ENCODE measurements at regions not wholly inside any gene's neighbourhood (a gene's known extent, or its start where the extent isn't known, plus 50 kb on each side); places are given as distances from the start of the nearest gene placed in this dataset.
"Not testable (repeated sequence)": the region's sequence is repeated elsewhere in the genome, so short reads cannot be mapped to it uniquely, and the experiment has no call there.

- DNase-seq: no peak
These were observed 73.4 kb upstream of the ZNF469 start for GRCh38 chr16:88309174-88309907.

DNA sequence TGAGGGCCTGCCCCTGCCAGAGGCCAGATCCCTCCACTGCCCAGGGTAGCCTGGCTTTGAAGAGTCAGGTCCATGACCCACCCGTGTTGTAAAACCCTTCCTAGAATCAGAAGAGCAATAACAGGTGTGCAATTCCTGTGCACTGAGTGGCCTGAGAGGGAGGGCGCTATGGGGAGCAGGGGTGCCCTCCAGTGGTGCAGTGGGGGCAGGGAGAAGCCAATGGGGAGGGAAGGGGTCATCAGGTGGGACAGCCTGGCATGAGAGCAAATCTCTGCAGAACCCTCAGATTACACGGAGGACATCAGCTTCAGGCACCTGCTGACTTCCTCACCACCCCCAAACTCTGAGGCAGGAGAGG, 72.9 kb upstream of the ZNF469 start:
- DNase-seq: no peak

DNA sequence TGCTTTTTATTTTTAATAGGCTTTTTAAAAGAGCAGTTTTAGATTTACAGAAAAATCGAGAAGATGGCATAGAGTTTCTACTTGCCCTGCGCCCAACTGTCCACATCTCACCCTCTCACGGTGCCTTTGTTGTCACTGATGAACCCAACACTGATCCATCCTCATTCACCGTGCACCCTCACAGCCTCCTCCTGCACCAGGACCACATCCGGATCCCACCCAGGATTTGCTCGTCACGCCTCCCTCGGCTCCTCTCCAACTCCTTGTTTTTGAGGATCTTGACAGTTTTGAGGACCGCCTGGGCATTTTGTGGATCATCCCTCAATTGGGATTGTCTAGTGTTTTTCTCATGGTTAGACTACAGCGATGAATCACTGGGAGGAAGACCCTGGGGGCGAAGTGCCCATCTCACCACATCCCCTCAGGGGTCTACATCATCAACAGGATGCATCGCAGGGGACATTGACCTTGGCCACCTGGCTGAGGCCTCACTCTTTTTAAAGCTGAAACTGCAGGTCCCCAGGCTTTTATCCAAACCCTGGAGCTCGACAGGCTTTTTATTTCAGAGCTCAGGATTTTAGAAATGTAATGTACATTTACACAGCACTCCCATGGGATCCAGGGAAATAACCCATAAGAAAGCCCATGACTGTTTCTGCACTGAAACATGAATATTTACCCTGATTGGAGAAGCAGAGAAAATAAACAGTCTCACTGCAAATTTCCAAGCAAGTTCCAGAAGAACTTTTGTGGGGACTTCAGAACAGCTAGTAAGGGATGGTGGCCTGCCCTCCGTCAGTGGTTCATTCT, 71.8 kb upstream of the ZNF469 start:
- DNase-seq: no peak

DNA sequence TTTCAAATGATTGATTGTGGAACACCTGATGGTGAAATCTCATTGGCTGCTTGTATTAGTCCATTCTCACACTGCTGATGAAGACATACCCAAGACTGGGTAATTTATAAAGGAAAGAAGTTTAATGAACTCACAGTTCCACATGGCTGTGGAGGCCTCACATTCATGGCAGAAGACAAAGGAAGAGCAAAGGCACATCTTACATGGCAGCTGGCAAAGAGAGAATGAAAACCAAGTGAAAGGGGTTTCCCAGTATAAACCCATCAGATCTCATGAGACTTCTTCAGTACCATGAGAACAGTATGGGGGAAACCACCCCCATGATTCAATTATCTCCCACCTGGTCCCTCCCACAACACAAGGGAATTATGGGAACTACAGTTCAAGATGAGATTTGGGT, 70.9 kb upstream of the ZNF469 start:
- not testable (repeated sequence) for DNase-seq

GRCh38 chr16:88312732-88313131, 70.0 kb upstream of the ZNF469 start:
- DNase-seq: no peak

GRCh38 chr16:88314991-88315542, 67.7 kb upstream of the ZNF469 start:
- DNase-seq: no peak

DNA sequence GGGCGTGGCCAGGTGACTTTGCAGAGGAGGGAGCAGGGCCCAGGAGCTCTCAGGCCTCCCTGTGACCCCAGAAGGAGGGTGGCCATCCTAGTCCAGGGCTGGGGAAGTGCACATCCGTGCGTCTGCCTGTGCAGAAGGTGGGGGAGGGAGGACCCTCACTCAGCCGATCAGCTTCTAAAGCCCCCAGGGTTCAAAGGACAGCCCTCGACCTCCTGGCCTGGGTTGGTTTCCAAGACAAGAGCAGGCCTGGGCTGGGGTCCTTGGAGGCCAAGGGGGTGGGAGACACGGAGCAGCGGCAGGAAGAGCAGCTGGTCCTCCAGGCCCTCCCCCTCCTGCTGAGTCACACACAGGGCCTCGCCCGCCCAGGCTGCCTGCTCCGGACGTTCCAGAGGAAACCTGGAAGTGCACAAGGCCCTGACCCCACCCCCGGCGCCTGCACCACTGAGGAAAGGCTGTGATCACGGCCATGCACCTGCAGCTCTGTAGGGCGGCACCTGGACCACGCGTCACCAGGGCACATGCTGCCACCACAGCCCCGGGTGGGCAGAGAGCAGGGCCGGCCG, 67.1 kb upstream of the ZNF469 start:
- no peak for DNase-seq

GRCh38 chr16:88316151-88316550, 66.6 kb upstream of the ZNF469 start:
- DNase-seq: no peak

DNA sequence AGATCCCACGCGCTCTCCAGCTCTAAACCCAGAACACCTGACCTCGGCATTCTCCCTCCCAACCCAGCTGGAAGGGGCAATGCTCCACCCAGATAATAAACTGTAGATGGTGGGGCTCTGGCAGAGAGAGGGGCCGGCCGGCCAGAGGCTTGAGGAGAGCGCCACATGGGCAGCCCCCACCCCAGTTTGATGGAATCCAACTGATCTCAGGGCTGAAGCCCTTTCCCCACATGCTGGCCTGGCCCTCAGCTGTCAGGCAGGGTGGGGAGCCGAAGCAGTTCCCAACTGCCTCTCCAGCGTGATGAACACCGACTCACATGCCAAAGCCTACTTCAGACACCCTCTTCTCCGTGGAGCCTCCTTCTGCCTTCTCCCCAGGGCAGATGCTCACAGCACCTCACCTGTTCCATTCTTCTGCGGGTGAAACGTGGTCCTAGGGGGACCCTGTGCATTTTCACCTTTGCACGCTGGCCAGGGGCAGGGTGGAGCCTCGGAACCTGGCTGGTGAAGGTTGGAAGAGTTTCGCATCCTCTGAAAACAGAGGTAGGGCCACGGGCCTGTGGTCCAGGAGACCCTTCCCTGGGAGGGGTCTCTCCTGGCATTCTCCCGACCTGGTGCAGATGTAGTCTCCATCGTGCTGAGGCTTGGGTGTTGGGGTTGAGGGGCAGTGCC, 65.7 kb upstream of the ZNF469 start:
- no peak for DNase-seq

GRCh38 chr16:88317613-88317965, 65.2 kb upstream of the ZNF469 start:
- no peak for DNase-seq

DNA sequence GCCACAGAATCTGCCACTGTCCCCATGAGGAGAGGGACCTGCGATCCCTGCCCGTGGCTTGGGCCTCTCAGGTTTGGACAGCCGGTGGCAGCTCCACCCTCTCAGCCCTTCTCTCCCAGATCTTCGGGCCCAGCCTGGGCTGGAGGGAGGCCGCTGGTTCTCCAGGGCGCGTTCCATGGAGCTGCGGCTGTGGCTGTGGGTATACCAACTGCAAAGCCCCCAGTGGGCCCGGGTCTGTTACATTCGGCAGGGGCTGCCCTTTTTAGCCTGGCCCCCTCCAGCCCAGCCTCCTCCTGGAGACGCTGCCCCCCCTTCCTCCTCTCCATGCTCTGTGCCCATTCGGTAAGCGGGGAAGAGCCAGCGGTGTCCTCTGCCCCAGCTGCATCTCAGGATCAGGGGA, 64.7 kb upstream of the ZNF469 start:
- DNase-seq: no peak

DNA sequence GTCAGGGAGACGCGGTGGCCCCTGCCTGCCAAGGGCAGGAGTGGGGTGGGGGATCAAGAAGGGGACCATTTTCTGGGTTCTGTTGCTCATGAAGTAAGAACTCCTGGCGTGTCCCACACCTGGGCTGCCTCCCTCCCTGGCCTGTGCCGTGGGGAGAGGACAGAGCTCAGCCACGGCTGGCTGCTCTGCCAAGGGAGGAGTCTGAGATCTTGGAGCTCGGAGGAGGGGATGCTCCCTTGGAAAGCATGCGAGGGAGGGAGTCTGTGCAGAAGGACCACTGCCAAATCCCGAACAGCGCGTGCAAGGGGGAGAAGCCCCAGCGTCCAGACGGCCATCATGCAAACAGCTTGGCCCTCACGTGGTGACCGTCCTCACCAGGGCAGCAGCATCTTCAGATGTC, 64.2 kb upstream of the ZNF469 start:
- DNase-seq: no peak

- DNase-seq: no peak
These were observed 63.4 kb upstream of the ZNF469 start for GRCh38 chr16:88319116-88319965.

DNA sequence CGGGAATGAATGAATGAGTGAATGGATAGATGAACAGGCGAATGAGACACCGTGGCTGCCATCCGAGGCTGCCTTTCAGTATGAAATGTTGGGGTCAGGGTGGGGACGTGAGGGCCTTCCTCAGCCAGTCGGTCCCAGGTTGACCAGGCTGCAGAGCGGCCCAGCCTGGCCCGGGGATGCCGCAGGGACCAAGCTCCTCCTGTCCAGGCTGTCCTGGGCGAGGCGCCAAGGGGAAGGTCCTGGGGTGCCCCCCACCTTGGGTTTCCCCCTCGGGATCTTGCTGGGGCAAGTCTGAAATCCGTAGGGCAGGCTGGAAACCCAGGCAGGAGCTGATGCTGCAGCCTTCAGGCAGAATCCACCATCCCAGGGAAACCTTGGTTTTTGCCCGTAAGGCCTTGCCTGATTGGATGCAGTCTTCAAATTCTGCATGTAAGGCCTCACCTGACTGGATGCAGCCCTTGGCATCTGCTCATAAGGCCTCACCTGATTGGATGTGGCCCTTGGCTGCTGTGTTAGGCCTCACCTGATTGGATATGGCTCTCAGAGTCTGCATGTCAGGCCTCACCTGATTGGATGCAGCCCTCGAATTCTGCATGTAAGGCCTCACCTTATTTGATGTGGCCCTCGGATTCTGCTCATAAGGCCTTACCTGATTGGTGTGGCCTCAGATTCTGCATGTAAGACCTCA, 61.7 kb upstream of the ZNF469 start:
- no peak for DNase-seq

DNA sequence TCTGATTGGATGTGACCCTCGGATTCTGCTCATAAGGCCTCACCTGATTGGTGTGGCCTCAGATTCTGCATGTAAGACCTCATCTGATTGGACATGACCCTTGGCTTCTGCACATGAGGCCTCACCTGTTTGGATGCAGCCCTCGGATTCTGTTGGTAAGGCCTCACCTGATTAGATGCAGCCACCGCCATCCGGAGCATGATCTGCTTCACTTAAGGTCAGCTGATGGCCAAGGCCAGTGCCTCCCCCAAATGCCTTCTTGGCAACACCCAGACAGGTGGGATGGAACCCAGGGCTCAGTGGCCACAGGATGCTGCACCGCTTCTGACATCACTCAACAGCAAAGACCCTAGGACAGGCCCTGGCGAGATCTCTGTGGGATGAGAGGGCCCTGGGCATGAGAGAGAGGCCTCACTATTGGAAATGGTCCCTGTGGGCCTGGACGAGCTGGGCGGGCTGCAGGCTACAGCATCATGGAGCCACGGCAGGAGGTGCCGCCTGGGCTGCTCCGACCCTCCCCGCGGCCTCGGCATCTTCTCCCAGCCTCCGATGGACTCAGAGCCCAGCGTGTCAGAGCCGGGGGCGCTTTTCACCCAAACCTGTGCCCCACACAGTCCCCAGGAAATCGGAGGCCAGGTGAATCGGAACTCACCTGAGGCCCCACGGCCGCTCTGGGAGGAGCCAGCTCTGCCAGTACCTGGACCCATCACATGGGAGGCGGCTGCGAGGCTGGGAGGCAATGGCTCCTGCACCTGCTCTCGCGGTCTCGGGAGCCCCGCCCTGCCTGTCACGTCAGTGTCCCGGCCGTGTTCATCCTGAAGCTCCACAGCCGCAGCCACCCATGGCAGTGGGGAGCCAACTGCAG, 60.9 kb upstream of the ZNF469 start:
- no peak for DNase-seq

- no peak for DNase-seq
These were observed 60.2 kb upstream of the ZNF469 start for GRCh38 chr16:88322500-88322970.

GRCh38 chr16:88323041-88323440, 59.7 kb upstream of the ZNF469 start:
- DNase-seq: no peak

- no peak for DNase-seq
These were observed 59.0 kb upstream of the ZNF469 start for GRCh38 chr16:88323546-88324330.

- DNase-seq: no peak
These were observed 57.5 kb upstream of the ZNF469 start for GRCh38 chr16:88325087-88325750.
